Ascending aorta (tissue), 2 donors: ENCODE measurements at regions not wholly inside any gene's neighbourhood (a gene's known extent, or its start where the extent isn't known, plus 50 kb on each side); places are given as distances from the start of the nearest gene placed in this dataset.

ENCODE experiments used
- DNase-seq, 2 donors: peaks; one replicate each; pipeline ENCODE4 v3.0.0-alpha.2; 2019; ENCODE audit warnings: low spot score in 2 of 2
- H3K27ac ChIP-seq, 2 donors: fragments of 200-600 bp; sonication (generic); one replicate each; pipeline ENCODE4 v1.5.1; 2016 to 2017; ENCODE audit warnings: mild to moderate bottlenecking in 1 of 2
- H3K27me3 ChIP-seq: fragments of 200-600 bp; sonication (generic); one replicate; pipeline ENCODE4 v1.5.1; 2017
- H3K36me3 ChIP-seq, 2 donors: fragments of 200-600 bp; sonication (generic); one replicate each; pipeline ENCODE4 v1.5.1; 2016
- H3K4me1 ChIP-seq, 2 donors: fragments of 200-600 bp; sonication (generic); one replicate each; pipeline ENCODE4 v1.5.1; 2016 to 2017; ENCODE audit warnings: mild to moderate bottlenecking in 1 of 2
- H3K4me3 ChIP-seq, 2 donors: fragments of 200-600 bp; sonication (generic); one replicate each; pipeline ENCODE4 v1.5.1; 2016 to 2017; ENCODE audit warnings: mild to moderate bottlenecking in 1 of 2
- H3K9me3 ChIP-seq, 2 donors: fragments of 200-600 bp; sonication (generic); one replicate each; pipeline ENCODE4 v1.5.1; 2016
- intact Hi-C: fragments of 100-400 bp; cut with DNase I; formaldehyde crosslinking; loops from one replicate; pipeline ENCODE4 v1.15.1; 2023
- TF ChIP-seq, protein P1 (sequence below), 3 experiments: fragments of 200-600 bp in 2 of 3; fragments of 450-650 bp in 1 of 3; sonication (generic) in 2 of 3; IDR thresholded peaks; one replicate each; pipeline ENCODE4 v1.5.1; 2016 to 2019; ENCODE audit warnings: antibody characterized with exemption in 3 of 3, mild to moderate bottlenecking in 1 of 3, moderate library complexity in 1 of 3

DNA sequence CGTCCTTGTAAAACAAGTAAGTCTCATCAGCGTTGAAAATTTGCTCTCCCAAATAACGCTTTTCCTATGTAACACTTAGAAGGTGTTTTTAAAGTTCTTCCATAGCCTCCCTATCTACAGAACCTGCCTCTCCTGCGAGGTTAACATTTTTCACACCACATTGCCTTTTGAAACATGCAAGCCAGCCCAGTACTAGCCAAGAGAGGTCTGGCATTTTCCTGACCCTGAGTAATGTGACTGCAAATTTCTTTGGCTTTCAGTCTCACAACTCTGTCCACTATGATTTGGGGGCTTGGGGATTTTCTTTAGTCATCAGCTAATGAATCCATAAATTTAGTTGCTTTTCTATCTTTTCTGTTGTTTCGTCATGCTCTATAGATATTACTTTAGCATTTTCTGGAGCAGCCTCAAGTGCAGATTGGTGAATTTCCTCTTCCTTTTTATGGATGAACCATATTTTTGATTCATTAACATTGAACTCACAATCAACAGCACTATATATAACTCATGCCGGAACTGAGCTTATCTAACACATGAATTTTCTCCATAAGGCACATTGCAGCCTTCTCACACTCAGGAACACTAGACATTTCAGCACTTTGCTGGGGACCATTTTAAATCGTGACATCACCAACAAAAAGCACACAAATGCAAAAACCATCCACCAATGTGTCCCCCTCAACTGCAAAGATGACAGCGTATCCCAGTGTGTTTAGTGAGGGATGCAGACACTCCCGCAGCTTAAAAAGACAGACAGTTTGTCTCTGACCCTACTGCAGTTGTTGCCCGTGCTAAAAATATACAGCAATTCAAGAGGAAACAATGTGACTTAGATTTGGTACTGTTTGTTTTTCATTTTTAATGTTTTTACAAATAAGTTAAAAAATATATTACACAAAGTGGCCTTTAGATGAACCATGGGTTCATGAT lies 77.2 kb upstream of the SPATA31C2 start:
- no peaks in the 10 kb centered on the region for H3K36me3 ChIP-seq
- peaks cover 0 to 9% of the 10 kb centered on the region in 2 donors for H3K9me3 ChIP-seq
- no peak for DNase-seq
- TF ChIP-seq, protein P1, sequence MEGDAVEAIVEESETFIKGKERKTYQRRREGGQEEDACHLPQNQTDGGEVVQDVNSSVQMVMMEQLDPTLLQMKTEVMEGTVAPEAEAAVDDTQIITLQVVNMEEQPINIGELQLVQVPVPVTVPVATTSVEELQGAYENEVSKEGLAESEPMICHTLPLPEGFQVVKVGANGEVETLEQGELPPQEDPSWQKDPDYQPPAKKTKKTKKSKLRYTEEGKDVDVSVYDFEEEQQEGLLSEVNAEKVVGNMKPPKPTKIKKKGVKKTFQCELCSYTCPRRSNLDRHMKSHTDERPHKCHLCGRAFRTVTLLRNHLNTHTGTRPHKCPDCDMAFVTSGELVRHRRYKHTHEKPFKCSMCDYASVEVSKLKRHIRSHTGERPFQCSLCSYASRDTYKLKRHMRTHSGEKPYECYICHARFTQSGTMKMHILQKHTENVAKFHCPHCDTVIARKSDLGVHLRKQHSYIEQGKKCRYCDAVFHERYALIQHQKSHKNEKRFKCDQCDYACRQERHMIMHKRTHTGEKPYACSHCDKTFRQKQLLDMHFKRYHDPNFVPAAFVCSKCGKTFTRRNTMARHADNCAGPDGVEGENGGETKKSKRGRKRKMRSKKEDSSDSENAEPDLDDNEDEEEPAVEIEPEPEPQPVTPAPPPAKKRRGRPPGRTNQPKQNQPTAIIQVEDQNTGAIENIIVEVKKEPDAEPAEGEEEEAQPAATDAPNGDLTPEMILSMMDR (IDR thresholded peaks at IDR 0.05) = no peak
- intact Hi-C loops = no loop called here
- no peaks in the 10 kb centered on the region for H3K4me1 ChIP-seq
- H3K27me3 ChIP-seq = no peaks in the 10 kb centered on the region
- no peak overlapping the region for H3K27ac ChIP-seq
- no peak overlapping the region for H3K4me3 ChIP-seq

DNA sequence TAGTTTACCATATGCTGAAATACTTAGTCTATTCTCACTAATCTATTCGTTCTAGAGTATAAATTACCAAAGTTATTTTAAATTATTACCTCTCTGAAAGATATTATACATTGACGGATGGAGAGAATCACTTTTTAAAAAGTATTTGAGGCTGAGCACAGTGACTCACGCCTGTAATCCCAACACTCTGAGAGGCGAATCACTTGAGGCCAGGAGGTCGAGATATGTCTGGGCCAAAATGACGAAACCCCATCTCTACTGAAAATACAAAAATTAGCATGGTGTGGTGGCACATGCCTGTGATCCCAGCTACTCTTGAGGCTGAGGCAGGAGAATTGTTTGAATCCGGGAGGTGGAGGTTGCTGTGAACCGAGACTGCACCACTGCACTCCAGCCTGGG lies 64.0 kb upstream of the SPATA31C2 start:
- TF ChIP-seq, protein P1 (IDR thresholded peaks at IDR 0.05) = no peak
- H3K4me1 ChIP-seq = no peaks in the 10 kb centered on the region
- H3K27me3 ChIP-seq = no peaks in the 10 kb centered on the region
- H3K27ac ChIP-seq = no peak overlapping the region
- H3K36me3 ChIP-seq = no peaks in the 10 kb centered on the region
- intact Hi-C loops = no loop called here
- no peak overlapping the region for H3K4me3 ChIP-seq
- no peak for DNase-seq
- H3K9me3 ChIP-seq = no peaks in the 10 kb centered on the region

DNA sequence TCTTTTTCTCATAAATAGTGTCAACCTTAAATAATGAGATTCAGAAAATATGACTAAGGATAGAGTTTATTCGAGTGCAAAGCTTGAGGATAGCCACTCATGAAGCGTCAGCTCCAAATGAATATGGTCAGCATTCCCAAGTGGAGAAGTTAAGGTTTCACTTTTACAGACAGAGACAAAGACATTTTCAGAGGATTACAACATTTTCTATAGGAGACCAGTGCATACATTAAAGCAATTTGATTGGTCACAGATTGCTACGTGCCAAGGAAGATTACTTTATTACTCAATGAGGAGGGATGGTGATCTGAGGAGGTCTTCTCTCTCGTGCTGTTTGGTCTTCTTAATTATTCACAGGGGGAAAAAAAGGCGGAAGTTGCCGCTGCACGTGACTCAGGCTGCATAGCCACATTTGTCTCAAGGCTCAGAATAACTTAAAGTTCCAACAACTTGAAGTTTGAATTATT lies 60.1 kb upstream of the SPATA31C2 start:
- TF ChIP-seq, protein P1 (IDR thresholded peaks at IDR 0.05) = no peak
- peak overlapping the region in 1 of 2 donors; percentile 45 for H3K27ac ChIP-seq
- peak overlapping the region; percentile 26 to 53 for H3K4me3 ChIP-seq
- no peaks in the 10 kb centered on the region for H3K36me3 ChIP-seq
- intact Hi-C loops = loop anchor here (5.0 kb wide), 3 partner anchors 189 to 471 kb away; partner anchors contain the start of genes CTSL, NXNL2 and SPIN1
- DNase-seq = no peak
- H3K27me3 ChIP-seq = no peaks in the 10 kb centered on the region
- peaks cover 0 to 6% of the 10 kb centered on the region in 2 donors for H3K4me1 ChIP-seq
- H3K9me3 ChIP-seq = no peaks in the 10 kb centered on the region

DNA sequence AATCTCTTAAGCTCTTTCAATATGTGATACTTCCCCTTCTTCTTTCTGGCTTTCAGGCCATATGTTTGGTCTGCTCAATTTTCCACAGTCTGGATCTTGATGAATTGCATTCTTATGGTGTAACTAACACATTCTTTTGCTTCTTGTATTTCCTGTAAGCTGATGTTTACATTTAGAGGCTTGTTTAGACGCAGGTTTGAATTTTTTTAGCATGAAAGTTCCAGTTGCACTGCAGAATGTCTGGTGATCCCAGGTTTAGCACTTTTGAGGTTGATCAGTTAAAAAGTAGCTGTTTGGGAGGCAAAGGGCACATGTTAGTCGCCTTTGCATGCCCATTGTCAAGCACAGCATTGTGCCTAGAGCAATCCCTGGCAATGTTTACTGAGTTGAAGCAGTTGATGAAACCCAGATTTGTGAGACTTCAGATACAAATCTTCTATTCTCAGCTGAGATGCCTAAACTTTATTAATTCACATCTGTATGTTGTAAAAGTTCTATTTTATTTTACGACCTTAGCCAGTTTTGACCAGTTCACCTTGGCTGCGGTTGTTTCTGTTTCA lies 59.6 kb upstream of the SPATA31C2 start:
- H3K27ac ChIP-seq = peak overlapping the region in 1 of 2 donors; percentile 45
- H3K36me3 ChIP-seq = no peaks in the 10 kb centered on the region
- H3K4me1 ChIP-seq = peaks cover 0 to 6% of the 10 kb centered on the region in 2 donors
- intact Hi-C loops = loop anchor here (5.0 kb wide), 3 partner anchors 189 to 471 kb away; partner anchors contain the start of genes CTSL, NXNL2 and SPIN1
- TF ChIP-seq, protein P1 (IDR thresholded peaks at IDR 0.05) = no peak
- H3K4me3 ChIP-seq = peak overlapping the region; percentile 26 to 53
- DNase-seq = no peak
- no peaks in the 10 kb centered on the region for H3K9me3 ChIP-seq
- no peaks in the 10 kb centered on the region for H3K27me3 ChIP-seq

DNA sequence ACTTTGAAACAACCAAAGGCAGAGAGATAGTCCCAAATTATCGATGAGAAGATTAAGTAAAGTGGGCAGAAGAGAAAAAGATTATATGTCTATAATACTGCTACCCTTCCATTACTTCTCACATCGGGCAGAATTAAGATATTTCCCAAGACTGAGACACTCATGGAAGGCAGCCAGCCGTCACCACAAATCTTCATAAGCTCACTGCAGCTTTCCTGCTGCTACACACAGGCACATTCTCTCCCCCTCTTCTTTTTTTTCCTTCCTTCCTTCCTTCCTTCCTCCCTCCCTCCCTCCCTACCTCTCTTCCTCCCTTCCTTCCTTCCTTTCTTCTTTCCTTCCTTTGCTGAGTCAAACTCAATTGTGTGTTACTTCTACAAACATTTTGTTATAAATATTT lies 58.7 kb upstream of the SPATA31C2 start:
- no peak for DNase-seq
- peaks cover 0 to 6% of the 10 kb centered on the region in 2 donors for H3K4me1 ChIP-seq
- TF ChIP-seq, protein P1 (IDR thresholded peaks at IDR 0.05) = no peak
- no peaks in the 10 kb centered on the region for H3K36me3 ChIP-seq
- no peaks in the 10 kb centered on the region for H3K27me3 ChIP-seq
- H3K27ac ChIP-seq = no peak overlapping the region
- H3K4me3 ChIP-seq = no peak overlapping the region
- H3K9me3 ChIP-seq = no peaks in the 10 kb centered on the region
- intact Hi-C loops = loop anchor here (5.0 kb wide), 3 partner anchors 190 to 470 kb away; partner anchors contain the start of genes CTSL, NXNL2 and SPIN1
